ENCODE measurements at regions not wholly inside any gene's neighbourhood (a gene's known extent, or its start where the extent isn't known, plus 50 kb on each side); places are given as distances from the start of the nearest gene placed in this dataset.

GRCh38 chr2:75870133-75870532 lies 159.4 kb upstream of the GCFC2 start:
- no peak overlapping the region for H3K27ac ChIP-seq (ENCODE audit: insufficient read depth, low read depth, low read length)
- no peaks in the 10 kb centered on the region for H4K20me1 ChIP-seq (replicated peaks; ENCODE audit: control insufficient read depth, extremely low read depth, insufficient read depth, low read length)
- DNase-seq (ENCODE audit: low read depth, low spot score): no peak
- no peak overlapping the region for H3K4me3 ChIP-seq (replicated peaks in 1 of 3; ENCODE audit: insufficient read depth in 1 of 3, low read depth in 1 of 3, low read length in 3 of 3)
- BruUV-seq (replicated peaks): no TSS peak
- intact Hi-C loops (cut with micrococcal nuclease): no loop called here
- ChIA-PET CTCF (no interaction called here), POLR2A (no interaction called here)
- H2AFZ ChIP-seq (ENCODE audit: low read depth, low read length): no peak overlapping the region
- no peak overlapping the region for H3K9ac ChIP-seq (replicated peaks; ENCODE audit: extremely low read depth, insufficient read depth, low read length)
- TF ChIP-seq MYC (IDR thresholded peaks at IDR 0.05; ENCODE audit: low read depth, low read length) (no peak), EZH2 (IDR thresholded peaks at IDR 0.05; ENCODE audit: borderline replicate concordance, low read depth, low read length, severe bottlenecking) (no peak), JUN (IDR thresholded peaks at IDR 0.05; ENCODE audit: borderline replicate concordance, insufficient read depth, insufficient read length, low read depth) (no peak), POLR2AphosphoS5 (IDR thresholded peaks at IDR 0.05; ENCODE audit: insufficient read depth, low read depth, low read length) (no peak), MAX (IDR thresholded peaks at IDR 0.05; ENCODE audit: insufficient read depth, insufficient read length) (no peak), FOS (IDR thresholded peaks at IDR 0.05; ENCODE audit: borderline replicate concordance, insufficient read depth, low read length) (no peak), POLR2A (IDR thresholded peaks at IDR 0.05; ENCODE audit: low read depth, low read length) (no peak), GATA2 (IDR thresholded peaks at IDR 0.05; ENCODE audit: insufficient read depth, insufficient read length, low read depth, low read length) (no peak), CTCF (IDR thresholded peaks at IDR 0.05; ENCODE audit: extremely low read depth in 1 of 2, insufficient read depth in 1 of 2, low read depth in 1 of 2, low read length in 2 of 2) (no peak)
- no peaks in the 10 kb centered on the region for H3K79me2 ChIP-seq (ENCODE audit: control insufficient read depth, insufficient read depth, low read length)
- H3K27me3 ChIP-seq (ENCODE audit: control insufficient read depth in 2 of 2, insufficient read depth in 2 of 2, low read length in 2 of 2): no peaks in the 10 kb centered on the region
- no peak for FAIRE-seq
- H3K4me1 ChIP-seq (ENCODE audit: control insufficient read depth, extremely low read depth, insufficient read depth, low read length): no peaks in the 10 kb centered on the region
- H3K9me1 ChIP-seq (replicated peaks; ENCODE audit: control insufficient read depth, extremely low read depth, insufficient read depth, low read length): no peaks in the 10 kb centered on the region
- dilution Hi-C loops (cut with MboI; ENCODE audit: extremely low pct_ligation_motif_present, low sequenced_read_pairs): no loop called here
- no peak overlapping the region for H3K4me2 ChIP-seq (ENCODE audit: insufficient read depth, low read length)
- H3K36me3 ChIP-seq (ENCODE audit: control insufficient read depth in 2 of 2, extremely low read depth in 1 of 2, insufficient read depth in 2 of 2, low read length in 2 of 2): no peaks in the 10 kb centered on the region
- no peaks in the 10 kb centered on the region for H3K9me3 ChIP-seq (replicated peaks; ENCODE audit: control insufficient read depth, insufficient read depth, low read length)

Measured in endothelial cell of umbilical vein (primary cell).